ENCODE measurements at regions not wholly inside any gene's neighbourhood (a gene's known extent, or its start where the extent isn't known, plus 50 kb on each side); places are given as distances from the start of the nearest gene placed in this dataset.

DNA sequence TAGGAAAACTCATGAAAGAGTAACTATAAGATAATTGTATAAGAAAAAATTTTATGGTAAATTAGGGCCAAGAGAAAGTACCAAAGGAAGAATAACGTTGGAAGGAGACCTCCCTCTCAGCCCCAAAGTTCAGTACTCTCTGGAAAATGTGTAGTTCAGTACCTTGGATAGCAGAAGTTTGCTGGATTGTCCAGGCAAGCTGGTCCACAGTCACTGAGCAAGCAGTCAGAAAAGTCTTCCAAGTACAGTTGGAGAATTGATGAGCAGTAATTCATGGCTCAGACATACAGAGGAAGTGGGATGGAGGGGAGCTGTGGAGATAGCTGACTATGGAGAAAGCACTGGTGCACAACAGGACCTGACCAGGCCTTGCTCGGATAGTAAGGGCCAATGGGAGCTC is 598.2 kb upstream of the NDST4 start:
- H3K4me3 ChIP-seq: no peak overlapping the region
- no peak overlapping the region for H2AFZ ChIP-seq
- H4K20me1 ChIP-seq (replicated peaks; ENCODE audit: insufficient read depth): no peaks in the 10 kb centered on the region
- no peaks in the 10 kb centered on the region for H3K27me3 ChIP-seq (ENCODE audit: insufficient read depth)
- H3K36me3 ChIP-seq (ENCODE audit: insufficient read depth): no peaks in the 10 kb centered on the region
- no peak overlapping the region for H3K4me2 ChIP-seq
- Mint-ChIP-seq H3K9me3 (0 out of 3 replicates have a peak, but pooled peaks cover 2% of the 10 kb centered on the region), H3K36me3 (ENCODE audit: low read depth) (no peaks in the 10 kb centered on the region), H3K4me3 (no peak overlapping the region), H3K4me1 (no peaks in the 10 kb centered on the region), H3K27me3 (ENCODE audit: insufficient read depth, low read depth, poor library complexity) (no peaks in the 10 kb centered on the region), H3K27ac (no peak overlapping the region)
- H3K79me2 ChIP-seq (replicated peaks; ENCODE audit: insufficient read depth): no peaks in the 10 kb centered on the region
- H3F3A ChIP-seq (replicated peaks; ENCODE audit: low read depth): no peaks in the 10 kb centered on the region
- ATAC-seq: no peak
- H3K27ac ChIP-seq (ENCODE audit: low read depth): no peak overlapping the region
- TF ChIP-seq ZNF331 (CRISPR knock-in tag; IDR thresholded peaks at IDR 0.05; ENCODE audit: low read depth) (no peak), EZH2phosphoT487 (IDR thresholded peaks at IDR 0.05; ENCODE audit: unreplicated experiment) (no peak), ZNF114 (CRISPR knock-in tag; IDR thresholded peaks at IDR 0.05) (no peak), CREB1 (CRISPR knock-in tag; IDR thresholded peaks at IDR 0.05; ENCODE audit: low read depth) (no peak), STAT1 (IDR thresholded peaks at IDR 0.05; ENCODE audit: unreplicated experiment) (no peak)
- TF ChIP-seq, protein P1, sequence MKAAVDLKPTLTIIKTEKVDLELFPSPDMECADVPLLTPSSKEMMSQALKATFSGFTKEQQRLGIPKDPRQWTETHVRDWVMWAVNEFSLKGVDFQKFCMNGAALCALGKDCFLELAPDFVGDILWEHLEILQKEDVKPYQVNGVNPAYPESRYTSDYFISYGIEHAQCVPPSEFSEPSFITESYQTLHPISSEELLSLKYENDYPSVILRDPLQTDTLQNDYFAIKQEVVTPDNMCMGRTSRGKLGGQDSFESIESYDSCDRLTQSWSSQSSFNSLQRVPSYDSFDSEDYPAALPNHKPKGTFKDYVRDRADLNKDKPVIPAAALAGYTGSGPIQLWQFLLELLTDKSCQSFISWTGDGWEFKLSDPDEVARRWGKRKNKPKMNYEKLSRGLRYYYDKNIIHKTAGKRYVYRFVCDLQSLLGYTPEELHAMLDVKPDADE (IDR thresholded peaks at IDR 0.05): no peak
- TF ChIP-seq, protein P2, sequence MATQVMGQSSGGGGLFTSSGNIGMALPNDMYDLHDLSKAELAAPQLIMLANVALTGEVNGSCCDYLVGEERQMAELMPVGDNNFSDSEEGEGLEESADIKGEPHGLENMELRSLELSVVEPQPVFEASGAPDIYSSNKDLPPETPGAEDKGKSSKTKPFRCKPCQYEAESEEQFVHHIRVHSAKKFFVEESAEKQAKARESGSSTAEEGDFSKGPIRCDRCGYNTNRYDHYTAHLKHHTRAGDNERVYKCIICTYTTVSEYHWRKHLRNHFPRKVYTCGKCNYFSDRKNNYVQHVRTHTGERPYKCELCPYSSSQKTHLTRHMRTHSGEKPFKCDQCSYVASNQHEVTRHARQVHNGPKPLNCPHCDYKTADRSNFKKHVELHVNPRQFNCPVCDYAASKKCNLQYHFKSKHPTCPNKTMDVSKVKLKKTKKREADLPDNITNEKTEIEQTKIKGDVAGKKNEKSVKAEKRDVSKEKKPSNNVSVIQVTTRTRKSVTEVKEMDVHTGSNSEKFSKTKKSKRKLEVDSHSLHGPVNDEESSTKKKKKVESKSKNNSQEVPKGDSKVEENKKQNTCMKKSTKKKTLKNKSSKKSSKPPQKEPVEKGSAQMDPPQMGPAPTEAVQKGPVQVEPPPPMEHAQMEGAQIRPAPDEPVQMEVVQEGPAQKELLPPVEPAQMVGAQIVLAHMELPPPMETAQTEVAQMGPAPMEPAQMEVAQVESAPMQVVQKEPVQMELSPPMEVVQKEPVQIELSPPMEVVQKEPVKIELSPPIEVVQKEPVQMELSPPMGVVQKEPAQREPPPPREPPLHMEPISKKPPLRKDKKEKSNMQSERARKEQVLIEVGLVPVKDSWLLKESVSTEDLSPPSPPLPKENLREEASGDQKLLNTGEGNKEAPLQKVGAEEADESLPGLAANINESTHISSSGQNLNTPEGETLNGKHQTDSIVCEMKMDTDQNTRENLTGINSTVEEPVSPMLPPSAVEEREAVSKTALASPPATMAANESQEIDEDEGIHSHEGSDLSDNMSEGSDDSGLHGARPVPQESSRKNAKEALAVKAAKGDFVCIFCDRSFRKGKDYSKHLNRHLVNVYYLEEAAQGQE (IDR thresholded peaks at IDR 0.05; ENCODE audit: unreplicated experiment): peak; percentile 75
- H3K4me1 ChIP-seq (ENCODE audit: insufficient read depth): no peaks in the 10 kb centered on the region
- H3K9me2 ChIP-seq (ENCODE audit: insufficient read depth): no peaks in the 10 kb centered on the region; the same call in 1 of the 2 replicates
- DNase-seq (ENCODE audit: low spot score): peak; percentile 24

DNA sequence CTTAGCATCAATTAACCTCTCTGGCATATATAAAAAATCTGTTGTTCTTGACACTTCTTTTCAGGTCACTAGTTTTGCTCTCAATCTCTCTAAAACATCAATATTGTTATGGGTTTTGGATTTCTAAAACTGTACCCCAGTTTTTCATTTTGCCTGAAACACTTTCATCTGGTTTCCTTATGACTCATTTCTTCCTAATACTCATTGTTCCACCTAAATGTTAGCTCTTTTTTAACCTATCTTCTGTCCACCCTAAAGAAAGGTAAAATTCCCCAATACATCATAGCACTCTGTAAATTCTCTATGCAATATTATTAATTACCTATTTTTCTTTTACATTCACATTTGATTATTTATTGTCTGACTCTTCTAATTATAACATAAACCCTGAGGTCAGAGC is 575.5 kb upstream of the NDST4 start:
- H3K27me3 Mint-ChIP-seq (ENCODE audit: insufficient read depth, low read depth, poor library complexity): no peaks in the 10 kb centered on the region
- Histone ChIP-seq H3K36me3 (ENCODE audit: insufficient read depth) (no peaks in the 10 kb centered on the region), H3K4me2 (no peak overlapping the region), H3K27me3 (ENCODE audit: insufficient read depth) (no peaks in the 10 kb centered on the region), H4K20me1 (replicated peaks; ENCODE audit: insufficient read depth) (no peaks in the 10 kb centered on the region), H3K79me2 (replicated peaks; ENCODE audit: insufficient read depth) (no peaks in the 10 kb centered on the region), H3K4me1 (ENCODE audit: insufficient read depth) (no peaks in the 10 kb centered on the region), H3K9me2 (ENCODE audit: insufficient read depth) (no peaks in the 10 kb centered on the region), H3K4me3 (no peak overlapping the region), H3K27ac (ENCODE audit: low read depth) (no peak overlapping the region), H2AFZ (no peak overlapping the region), H3F3A (replicated peaks; ENCODE audit: low read depth) (no peaks in the 10 kb centered on the region)
- no peak overlapping the region for H3K27ac Mint-ChIP-seq
- H3K36me3 Mint-ChIP-seq (ENCODE audit: low read depth): no peaks in the 10 kb centered on the region
- ATAC-seq (no peak), DNase-seq (ENCODE audit: low spot score) (no peak)
- H3K9me3 Mint-ChIP-seq: no peaks in the 10 kb centered on the region; the same call in 2 of the 3 replicates
- H3K4me1 Mint-ChIP-seq: peaks cover 4% of the 10 kb centered on the region; the same call in 1 of the 3 replicates
- TF ChIP-seq ZNF114 (CRISPR knock-in tag; IDR thresholded peaks at IDR 0.05): no peak
- no peak for TF ChIP-seq EZH2phosphoT487 (IDR thresholded peaks at IDR 0.05; ENCODE audit: unreplicated experiment)
- no peak overlapping the region for H3K4me3 Mint-ChIP-seq

Measured in GM23338 (cell line).